Activated gamma-delta T cell (primary cell): ENCODE measurements at regions not wholly inside any gene's neighbourhood (a gene's known extent, or its start where the extent isn't known, plus 50 kb on each side); places are given as distances from the start of the nearest gene placed in this dataset.
"Not testable (repeated sequence)": the region's sequence is repeated elsewhere in the genome, so short reads cannot be mapped to it uniquely, and the experiment has no call there.

Experiments
- DNase-seq: peaks from one replicate; lab custom pipeline; 2025; lab: John Stamatoyannopoulos, UW

DNA sequence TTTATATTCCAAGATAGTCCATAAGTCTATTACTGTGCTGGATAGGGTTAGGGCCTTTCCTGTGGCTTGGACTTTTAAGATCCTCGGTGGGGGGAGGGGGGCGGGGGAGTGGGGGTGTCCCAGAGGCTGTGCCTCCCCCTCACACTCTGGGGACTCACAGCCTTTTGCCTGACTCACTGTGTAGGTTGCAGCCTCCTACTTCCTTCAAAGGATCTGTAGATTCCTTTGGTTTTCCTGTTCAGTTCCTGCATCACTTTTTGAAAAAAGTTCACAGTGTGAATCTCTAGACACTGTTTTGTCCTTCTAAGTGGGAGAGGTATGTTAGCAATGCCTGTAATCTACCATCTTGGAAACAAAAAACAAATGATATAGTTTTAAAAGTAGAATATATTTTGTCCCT, 999.9 kb downstream of the GLUD2 start:
- no peak for DNase-seq

- DNase-seq: no peak
Measured at GRCh38 chrX:122055460-122055859, 1008.0 kb downstream of the GLUD2 start.

DNA sequence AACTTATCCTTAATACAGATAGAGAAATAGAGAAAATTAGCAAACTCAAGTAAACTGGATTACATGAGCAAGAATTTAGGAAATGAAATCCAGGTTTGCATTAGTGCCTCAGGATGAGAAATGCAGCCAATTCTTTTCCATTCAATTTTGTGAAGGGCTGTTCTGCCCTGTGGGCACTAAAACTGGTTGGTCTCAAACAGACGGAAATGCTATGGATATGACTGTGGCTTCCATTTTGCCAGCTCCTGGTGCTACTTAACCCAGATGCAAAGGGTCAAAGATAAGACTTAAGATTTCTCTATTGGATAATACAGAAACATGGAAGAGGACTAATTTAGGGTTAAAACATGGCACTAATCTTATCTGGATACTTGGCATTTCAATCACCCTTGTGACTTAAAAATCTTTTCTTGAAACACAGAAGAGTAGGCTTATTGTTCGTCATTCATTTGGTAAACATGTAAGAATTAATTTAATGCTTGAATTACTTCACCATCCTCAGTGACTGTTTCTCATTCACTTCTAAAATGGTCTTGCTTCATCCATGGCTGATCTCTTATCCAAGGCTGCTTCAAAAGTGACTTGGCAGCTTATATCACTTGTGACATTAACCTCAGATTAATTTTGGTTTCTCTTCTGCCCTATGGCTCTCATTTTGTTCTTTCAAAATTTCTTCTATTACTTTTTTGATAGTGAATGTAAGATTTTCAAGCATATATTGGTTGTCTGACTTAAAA, 1008.7 kb downstream of the GLUD2 start:
- DNase-seq: no peak

DNA sequence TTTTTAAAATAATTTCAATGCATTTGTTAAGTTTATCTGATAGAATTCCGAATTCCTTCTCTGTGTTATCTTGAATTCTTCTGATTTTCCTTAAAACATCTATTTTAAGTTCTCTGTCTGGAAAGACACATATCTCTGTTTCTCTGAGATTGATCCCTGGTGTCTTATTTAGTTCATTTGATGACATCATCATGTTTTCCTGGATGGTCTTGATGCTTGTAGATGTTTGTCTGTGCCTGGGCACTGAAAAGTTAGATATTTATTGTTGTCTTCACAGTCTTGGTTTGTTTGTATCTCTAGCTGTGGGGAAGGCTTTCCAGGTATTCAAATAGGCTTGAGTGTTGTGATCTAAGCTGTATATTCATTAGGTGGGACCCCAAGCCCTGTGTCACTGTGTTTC, 1028.8 kb downstream of the GLUD2 start:
- no peak for DNase-seq

DNA sequence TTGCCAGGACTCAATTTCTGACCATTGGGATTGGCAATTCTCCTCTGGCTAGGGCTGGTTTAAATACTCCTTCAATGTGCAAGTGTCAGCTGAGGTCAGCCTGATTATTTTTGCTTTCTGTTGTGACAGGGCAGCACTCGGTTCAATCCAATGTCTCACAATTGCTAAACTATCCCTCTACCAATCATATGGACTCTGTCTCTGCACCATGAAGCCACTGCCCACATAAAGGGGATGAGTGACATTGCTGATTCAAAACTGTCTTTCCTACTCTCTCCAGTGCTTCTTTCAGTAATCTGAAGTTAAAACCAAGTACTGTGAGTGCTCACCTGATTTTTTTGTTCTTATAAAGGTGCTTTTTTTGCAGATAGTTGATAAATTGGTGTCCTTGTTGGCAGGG, 1030.7 kb downstream of the GLUD2 start:
- no peak for DNase-seq

DNA sequence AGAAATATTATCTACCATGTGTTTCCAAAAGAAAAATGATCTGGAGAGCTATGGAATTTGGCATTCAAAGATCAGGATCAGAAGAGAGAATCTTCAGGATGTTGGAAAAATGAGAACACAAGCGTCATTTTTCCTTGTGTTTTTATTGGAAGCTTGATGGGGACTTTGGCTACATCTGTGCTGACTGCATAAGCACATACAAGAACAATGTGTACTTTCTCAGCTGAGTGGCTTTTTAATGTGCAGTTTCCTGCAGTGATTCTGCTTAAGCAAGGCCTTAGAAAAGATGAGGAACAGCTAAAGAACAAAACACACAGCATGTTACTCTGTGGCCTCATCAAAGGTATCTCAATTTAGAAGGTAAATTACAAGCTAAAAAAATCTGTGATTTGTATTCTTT, 1039.9 kb downstream of the GLUD2 start:
- no peak for DNase-seq

GRCh38 chrX:122091571-122091970, 1044.2 kb downstream of the GLUD2 start:
- DNase-seq: no peak

DNA sequence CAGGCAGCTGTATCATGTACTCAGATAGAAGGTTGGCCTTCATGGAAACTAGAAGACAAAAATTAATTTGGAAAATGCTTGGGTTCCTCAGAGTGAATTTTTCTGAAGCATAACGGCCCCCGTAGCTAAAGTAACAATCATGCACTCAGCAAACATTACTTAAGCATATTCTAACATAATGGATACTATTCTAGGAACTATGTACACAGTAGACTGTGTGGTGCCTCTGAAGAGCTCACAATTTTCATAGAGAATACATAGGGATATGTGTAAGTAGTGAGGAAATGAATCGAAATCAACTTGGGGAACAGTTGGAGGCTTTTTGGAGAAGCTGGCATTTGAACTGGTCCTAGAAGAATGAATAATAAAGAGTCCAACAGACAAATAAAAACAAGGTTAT, 1045.0 kb downstream of the GLUD2 start:
- no peak for DNase-seq

- DNase-seq: no peak
Measured at GRCh38 chrX:122092978-122093377, 1045.6 kb downstream of the GLUD2 start.

- DNase-seq: no peak
Measured at GRCh38 chrX:122094611-122095010, 1047.2 kb downstream of the GLUD2 start.

GRCh38 chrX:122113376-122113775, 1066.0 kb downstream of the GLUD2 start:
- no peak for DNase-seq

GRCh38 chrX:122113896-122114295, 1066.5 kb downstream of the GLUD2 start:
- no peak for DNase-seq

GRCh38 chrX:122115604-122116003, 1068.2 kb downstream of the GLUD2 start:
- DNase-seq: no peak

DNA sequence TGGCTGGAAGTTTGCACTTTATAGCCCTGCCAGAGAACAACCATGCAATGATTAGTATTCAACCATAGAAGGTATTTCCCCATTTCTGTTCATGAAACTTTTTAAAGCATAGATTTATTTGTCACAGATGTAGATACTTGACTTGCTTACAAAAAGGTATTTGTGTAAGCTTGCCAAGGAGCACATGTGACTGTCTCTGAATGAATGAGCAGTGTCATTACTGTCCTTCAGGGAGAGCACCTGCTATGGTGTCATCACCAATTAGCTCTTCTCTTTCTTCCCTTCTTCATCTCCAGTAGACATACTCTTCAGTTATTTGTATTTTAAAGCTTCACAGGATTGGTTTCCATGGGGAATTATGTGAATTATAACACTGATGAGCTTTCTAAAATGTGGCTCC, 1064.7 kb upstream of the GRIA3 start:
- no peak for DNase-seq

GRCh38 chrX:122122274-122122673, 1061.8 kb upstream of the GRIA3 start:
- no peak for DNase-seq

GRCh38 chrX:122133478-122133877, 1050.6 kb upstream of the GRIA3 start:
- no peak for DNase-seq

GRCh38 chrX:122134291-122134690, 1049.8 kb upstream of the GRIA3 start:
- no peak for DNase-seq

DNA sequence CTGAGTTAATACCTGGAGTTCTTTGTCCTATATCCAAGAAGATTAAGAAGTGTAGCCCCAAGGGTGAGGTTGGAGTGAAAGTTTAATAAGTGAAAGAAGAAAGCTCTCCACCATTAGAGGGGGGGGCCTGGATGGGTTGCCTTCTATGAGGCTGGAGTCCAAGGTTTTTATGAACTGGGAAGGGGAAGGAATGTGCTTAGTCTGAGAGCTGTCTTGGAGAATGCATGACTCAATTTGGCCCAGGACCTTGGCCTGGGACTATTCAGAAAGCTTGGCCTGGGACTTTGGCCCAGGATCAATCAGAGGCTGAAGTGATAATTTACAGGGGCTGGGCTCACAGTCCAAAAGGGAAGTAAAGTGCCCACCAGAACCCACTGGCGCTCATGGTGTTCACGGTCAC, 1049.0 kb upstream of the GRIA3 start:
- DNase-seq: no peak

GRCh38 chrX:122140219-122140618, 1043.9 kb upstream of the GRIA3 start:
- not testable (repeated sequence) for DNase-seq

DNA sequence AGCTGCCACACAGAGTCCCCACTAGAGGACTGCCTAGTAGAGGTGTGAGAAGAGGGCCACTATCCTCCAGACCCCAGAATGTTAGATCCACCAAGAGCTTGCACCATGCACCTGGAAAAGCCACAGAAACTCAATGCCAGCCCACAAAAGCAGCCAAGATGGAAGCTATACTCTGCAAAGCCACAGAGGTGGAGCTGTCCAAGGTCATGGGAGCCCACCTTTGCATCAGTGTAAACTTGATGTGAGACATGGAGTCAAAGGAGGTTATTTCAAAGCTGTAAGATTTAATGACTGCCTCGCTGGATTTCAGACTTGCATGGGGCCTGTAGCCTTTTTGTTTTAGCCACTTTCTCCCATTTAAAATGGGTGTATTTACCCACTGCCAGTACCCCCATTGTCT, 1030.1 kb upstream of the GRIA3 start:
- DNase-seq: no peak

DNA sequence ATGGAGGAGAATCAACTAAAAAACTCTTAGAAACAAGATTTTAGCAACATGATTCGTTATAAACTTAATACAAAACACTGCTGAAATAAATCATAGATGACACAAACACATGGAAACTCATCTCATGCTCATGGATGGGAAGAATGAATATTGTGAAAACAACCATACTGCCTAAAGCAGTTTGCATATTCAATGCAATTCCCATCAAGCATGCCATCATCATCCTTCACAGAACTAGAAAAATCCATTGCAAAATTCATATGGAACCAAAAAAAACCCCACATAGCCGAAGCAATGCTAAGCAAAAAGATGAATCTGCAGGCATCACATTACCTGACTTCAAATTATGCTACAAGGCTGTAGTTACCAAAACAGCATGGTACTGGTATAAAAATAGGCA, 1015.8 kb upstream of the GRIA3 start:
- no peak for DNase-seq

- DNase-seq: no peak
Measured at GRCh38 chrX:122184791-122185190, 999.3 kb upstream of the GRIA3 start.

GRCh38 chrX:122187069-122187713, 996.9 kb upstream of the GRIA3 start:
- DNase-seq: no peak

DNA sequence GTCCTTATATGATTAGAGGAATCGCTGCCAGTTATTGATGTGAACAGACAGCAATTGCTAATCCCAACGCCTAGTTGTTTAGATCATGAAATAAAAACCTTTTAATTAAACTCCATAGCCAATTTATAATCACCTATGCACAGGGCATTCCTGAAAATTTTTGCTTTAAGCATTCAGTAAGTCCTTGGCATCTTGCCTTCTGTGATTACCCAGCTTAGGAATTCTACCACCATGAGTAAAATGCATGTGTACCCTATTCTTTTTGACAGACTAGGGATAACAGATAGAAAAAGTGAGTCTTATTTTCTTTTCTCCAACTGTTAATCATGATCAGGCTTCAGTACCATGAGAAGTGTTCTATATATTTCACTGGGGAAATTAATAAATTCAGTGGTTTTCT, 995.3 kb upstream of the GRIA3 start:
- DNase-seq: no peak
